H1 (cell line): ENCODE measurements at regions not wholly inside any gene's neighbourhood (a gene's known extent, or its start where the extent isn't known, plus 50 kb on each side); places are given as distances from the start of the nearest gene placed in this dataset.

Experiments used
- CTCF ChIP-seq, 3 experiments: IDR thresholded peaks; 1 replicate in 2 of 3; 2 replicates in 1 of 3; pipeline versions ENCODE4 v1.5.1 to v1.6.1; 2011; ENCODE audit warnings: low read length in 3 of 3, mild to moderate bottlenecking in 3 of 3, inconsistent platforms in 2 of 3, low read depth in 1 of 3, moderate library complexity in 1 of 3; ENCODE audit not compliant: insufficient read depth in 1 of 3; ENCODE audit errors: control extremely low read depth in 1 of 3
- HDAC2 ChIP-seq, 2 experiments: fragments of 300-600 bp in 1 of 2; sonication (generic) in 1 of 2; IDR thresholded peaks; 2 replicates each; pipeline ENCODE4 v1.6.1; 2011 to 2012; ENCODE audit warnings: low read depth in 2 of 2, low read length in 2 of 2, mild to moderate bottlenecking in 2 of 2, moderate library complexity in 2 of 2, borderline replicate concordance in 1 of 2, inconsistent platforms in 1 of 2
- KDM5A ChIP-seq: fragments of 200-600 bp; IDR thresholded peaks from 2 replicates; pipeline ENCODE4 v1.7.1; 2012; ENCODE audit warnings: mild to moderate bottlenecking, low read length, inconsistent platforms, mixed read lengths
- NANOG ChIP-seq: IDR thresholded peaks from 2 replicates; pipeline ENCODE4 v1.6.1; 2011; ENCODE audit warnings: low read length, low read depth, mild to moderate bottlenecking, inconsistent platforms; ENCODE audit not compliant: insufficient read depth, poor library complexity, severe bottlenecking
- NRF1 ChIP-seq: IDR thresholded peaks from 2 replicates; pipeline ENCODE4 v1.6.1; 2011; ENCODE audit warnings: mild to moderate bottlenecking, low read depth, low read length, improper control_type of control experiment
- RBBP5 ChIP-seq: IDR thresholded peaks from 2 replicates; pipeline ENCODE4 v1.7.1; 2012; ENCODE audit warnings: low read depth, mild to moderate bottlenecking, inconsistent platforms, low read length, moderate library complexity, borderline replicate concordance
- TF ChIP-seq, protein P1 (sequence below): IDR thresholded peaks from 2 replicates; pipeline ENCODE4 v1.6.1; 2012; ENCODE audit warnings: inconsistent platforms
- TF ChIP-seq, protein P2 (sequence below): IDR thresholded peaks from 2 replicates; pipeline ENCODE4 v1.6.1; 2011; ENCODE audit warnings: low read depth, mild to moderate bottlenecking, low read length; ENCODE audit not compliant: insufficient read depth

DNA sequence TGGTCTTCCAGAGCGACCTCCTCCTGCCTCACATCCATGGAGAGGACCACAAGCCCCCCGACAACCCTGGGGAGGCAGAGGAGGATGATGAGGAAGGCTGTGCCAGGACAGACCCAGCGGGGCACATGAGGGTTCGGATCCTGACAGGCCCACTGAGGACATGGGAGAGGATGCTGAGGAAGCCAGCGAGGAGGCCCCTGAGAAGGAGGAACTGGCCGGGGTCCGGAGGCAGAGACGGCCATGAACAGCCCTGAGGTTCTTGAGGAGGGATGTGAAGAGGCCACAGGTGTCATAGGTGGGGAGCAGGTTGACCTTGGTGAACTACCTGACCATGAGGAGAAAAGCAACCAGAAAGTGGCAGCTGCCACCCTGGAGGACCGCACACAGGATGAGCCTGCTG lies 54.9 kb upstream of the WNT7A start:
- TF ChIP-seq NRF1 (no peak), RBBP5 (no peak), HDAC2 (IDR thresholded peaks at IDR 0.05; ENCODE audit: borderline replicate concordance in 1 of 2, low read depth in 2 of 2, low read length in 2 of 2) (no peak), CTCF (IDR thresholded peaks at IDR 0.05; ENCODE audit: control extremely low read depth in 1 of 3, insufficient read depth in 1 of 3, low read depth in 1 of 3, low read length in 3 of 3) (no peak), KDM5A (no peak), NANOG (no peak)
- TF ChIP-seq, protein P1, sequence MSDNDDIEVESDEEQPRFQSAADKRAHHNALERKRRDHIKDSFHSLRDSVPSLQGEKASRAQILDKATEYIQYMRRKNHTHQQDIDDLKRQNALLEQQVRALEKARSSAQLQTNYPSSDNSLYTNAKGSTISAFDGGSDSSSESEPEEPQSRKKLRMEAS, result no peak
- TF ChIP-seq, protein P2, sequence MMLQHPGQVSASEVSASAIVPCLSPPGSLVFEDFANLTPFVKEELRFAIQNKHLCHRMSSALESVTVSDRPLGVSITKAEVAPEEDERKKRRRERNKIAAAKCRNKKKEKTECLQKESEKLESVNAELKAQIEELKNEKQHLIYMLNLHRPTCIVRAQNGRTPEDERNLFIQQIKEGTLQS, result no peak
